ENCODE measurements at regions not wholly inside any gene's neighbourhood (a gene's known extent, or its start where the extent isn't known, plus 50 kb on each side); places are given as distances from the start of the nearest gene placed in this dataset.

DNA sequence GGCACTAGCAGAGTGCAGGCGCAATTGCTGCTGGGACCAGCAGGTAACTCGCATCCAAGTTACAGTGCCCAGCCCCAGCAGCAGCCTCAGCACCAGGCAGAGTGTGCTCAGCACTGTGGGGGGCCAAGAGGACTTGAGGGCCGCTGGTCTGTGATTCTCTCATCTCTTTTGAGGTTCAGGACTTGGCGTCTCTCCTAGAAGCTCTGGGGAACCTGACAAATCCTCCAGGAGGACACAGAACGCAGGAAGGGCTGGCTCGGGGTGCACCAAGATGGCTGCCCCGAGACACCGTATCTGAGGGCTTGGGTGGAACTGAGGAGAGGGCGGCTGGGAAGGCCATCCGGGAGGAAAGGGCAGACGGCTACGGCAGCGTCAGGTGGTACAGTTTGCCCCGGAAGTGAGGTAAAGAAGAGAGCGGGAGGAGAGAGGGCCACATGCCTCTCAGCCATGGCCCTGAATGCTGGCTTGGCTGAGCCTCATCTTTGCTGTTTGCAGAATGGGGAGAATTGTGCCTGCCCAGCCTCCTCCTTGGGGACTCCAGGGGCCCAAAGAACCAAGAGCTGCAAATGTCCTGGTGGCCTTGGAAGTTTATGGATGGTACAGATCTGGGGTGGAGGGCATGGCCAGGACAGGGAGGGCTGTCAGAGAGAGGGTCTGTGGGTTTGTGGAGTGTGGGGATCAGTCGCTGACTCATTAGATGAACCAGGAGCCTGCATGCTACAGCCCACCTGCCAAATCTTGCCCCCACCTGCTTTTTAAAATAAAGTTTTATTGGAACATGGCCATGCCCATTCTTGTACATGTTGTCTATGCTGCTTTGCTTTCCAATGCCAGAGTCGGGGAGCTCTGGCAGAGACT is 78.0 kb downstream of the MYEOV start:
- H3K9me3 Mint-ChIP-seq (ENCODE audit: low read depth), result peaks cover 4% of the 10 kb centered on the region
- no peaks in the 10 kb centered on the region for H3K36me3 Mint-ChIP-seq
- H3K4me1 Mint-ChIP-seq (ENCODE audit: low read depth), result peaks cover 2% of the 10 kb centered on the region
- peak overlapping the region; percentile 41 for H3K27ac Mint-ChIP-seq
- no peak overlapping the region for H3K4me3 Mint-ChIP-seq
- peaks cover 2% of the 10 kb centered on the region for H3K27me3 Mint-ChIP-seq

DNA sequence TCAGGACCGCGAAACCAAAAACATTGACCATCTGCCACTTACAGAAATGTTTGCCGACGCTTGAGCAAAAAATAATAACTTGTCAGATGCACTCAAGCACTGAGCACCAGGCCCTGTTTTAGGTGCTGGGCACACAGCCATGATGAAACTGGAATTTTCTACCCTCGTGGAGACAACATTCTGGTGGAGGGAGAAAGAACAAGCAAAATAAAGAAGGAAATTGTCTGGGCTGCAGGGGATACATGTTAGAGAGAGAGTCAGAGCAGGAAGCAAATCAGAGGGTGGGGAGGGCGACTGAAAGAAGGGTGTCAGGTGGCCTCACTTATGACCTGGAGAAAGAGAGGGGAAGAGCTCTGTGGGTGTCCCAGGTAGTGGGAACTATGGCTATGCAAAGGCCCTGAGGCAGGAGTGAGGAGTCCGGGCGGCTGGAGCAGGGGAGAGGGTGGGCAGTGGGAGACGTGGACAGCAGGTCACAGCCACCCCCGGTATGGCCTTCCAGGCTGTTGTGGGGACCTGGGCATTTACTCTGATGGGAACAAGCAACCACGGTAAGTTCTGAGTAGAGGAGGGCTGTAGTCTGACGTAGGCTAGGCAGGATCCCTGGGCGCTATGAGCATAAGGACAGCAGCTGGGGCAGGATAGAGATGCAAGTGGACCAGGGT is 78.8 kb downstream of the MYEOV start:
- H3K9me3 Mint-ChIP-seq (ENCODE audit: low read depth), result peaks cover 4% of the 10 kb centered on the region
- no peak overlapping the region for H3K27ac Mint-ChIP-seq
- peaks cover 2% of the 10 kb centered on the region for H3K4me1 Mint-ChIP-seq (ENCODE audit: low read depth)
- no peaks in the 10 kb centered on the region for H3K36me3 Mint-ChIP-seq
- H3K27me3 Mint-ChIP-seq, result peaks cover 2% of the 10 kb centered on the region
- H3K4me3 Mint-ChIP-seq, result no peak overlapping the region

DNA sequence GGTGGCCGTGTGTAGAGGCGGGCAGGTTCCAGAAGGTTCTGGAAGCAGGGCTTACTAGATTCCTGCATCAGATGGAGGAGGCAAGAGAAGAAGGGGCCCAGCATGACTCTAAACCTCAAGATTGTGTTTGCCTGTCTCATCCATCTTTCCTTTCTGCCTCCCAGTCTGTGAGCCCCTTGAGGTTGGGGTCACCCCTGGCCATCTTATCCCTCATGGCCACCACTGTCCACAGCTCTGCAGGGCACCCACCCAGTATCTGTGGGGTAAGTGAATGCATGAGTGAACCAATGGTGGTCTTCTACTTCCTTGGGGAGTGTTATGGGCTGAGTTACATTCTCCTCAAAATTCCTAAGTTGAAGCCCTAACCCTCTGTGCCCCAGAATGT is 79.3 kb downstream of the MYEOV start:
- H3K4me3 Mint-ChIP-seq, result no peak overlapping the region
- no peaks in the 10 kb centered on the region for H3K36me3 Mint-ChIP-seq
- H3K9me3 Mint-ChIP-seq (ENCODE audit: low read depth), result peaks cover 4% of the 10 kb centered on the region
- H3K27ac Mint-ChIP-seq, result no peak overlapping the region
- peaks cover 2% of the 10 kb centered on the region for H3K4me1 Mint-ChIP-seq (ENCODE audit: low read depth)
- H3K27me3 Mint-ChIP-seq, result peaks cover 2% of the 10 kb centered on the region

DNA sequence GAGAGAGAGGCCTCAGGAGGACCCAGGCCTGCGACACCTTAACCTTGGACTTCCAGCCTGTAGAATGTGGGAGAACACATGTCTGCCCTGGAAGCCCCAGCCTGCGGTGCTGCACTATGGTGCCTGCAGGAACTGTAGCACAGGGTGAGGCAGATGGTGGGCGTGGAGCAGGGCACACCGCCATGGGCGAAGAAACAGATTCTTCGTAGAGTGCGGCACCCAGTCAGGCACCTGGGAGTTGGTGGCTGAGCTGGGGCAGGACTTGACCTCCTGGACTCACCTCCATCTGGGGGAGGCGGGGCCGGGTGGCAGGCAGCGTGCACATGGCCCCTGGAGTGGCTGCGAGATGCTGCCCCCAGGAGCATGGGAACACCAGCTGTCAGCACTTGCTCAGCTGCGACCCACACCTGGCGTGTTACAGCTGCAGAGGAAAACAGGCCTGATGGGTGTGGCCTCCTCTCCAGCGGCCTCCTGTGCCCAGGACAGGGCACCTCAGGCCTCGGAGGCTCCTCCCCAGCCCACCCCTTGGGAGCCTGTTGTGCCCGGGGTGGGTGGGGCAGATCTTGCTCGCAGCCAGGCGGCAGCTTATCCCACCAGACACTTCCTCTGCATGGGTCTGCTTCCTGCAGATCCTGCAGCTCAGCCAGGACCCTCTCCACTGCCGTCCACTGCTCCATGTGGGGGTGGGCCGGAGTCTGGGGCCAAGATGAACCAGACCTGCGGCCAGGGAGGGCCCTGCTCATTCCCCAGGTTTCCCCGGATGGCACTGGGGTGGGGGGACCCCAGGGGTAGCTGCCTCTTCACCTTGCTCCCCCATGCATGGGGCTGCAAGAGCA is 80.4 kb downstream of the MYEOV start:
- Mint-ChIP-seq H3K27ac (no peak overlapping the region), H3K9me3 (ENCODE audit: low read depth) (peaks cover 4% of the 10 kb centered on the region), H3K4me1 (ENCODE audit: low read depth) (peaks cover 2% of the 10 kb centered on the region), H3K27me3 (peaks cover 2% of the 10 kb centered on the region), H3K4me3 (no peak overlapping the region), H3K36me3 (no peaks in the 10 kb centered on the region)

DNA sequence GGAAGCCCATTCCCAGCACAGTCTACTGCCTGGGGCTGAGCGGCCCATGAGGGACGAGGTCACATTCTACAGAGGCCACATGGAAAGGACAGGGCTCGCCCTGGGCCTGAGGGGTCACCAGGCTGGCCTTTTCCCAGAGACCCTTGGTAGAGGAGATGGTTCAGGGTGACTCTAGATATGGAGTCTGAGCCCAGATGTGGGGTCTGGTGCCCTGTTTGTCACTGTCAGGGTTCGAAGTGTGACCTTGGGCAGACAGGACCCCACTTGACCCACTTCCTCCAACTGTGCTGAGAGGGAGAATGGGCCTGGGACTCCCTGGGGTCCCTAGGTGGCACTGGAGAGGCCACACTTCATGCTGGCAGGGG is 81.0 kb downstream of the MYEOV start:
- H3K4me1 Mint-ChIP-seq (ENCODE audit: low read depth), result peaks cover 2% of the 10 kb centered on the region
- H3K27ac Mint-ChIP-seq, result no peak overlapping the region
- H3K27me3 Mint-ChIP-seq, result peaks cover 2% of the 10 kb centered on the region
- no peak overlapping the region for H3K4me3 Mint-ChIP-seq
- H3K9me3 Mint-ChIP-seq (ENCODE audit: low read depth), result peaks cover under 1% of the 10 kb centered on the region
- H3K36me3 Mint-ChIP-seq, result no peaks in the 10 kb centered on the region

DNA sequence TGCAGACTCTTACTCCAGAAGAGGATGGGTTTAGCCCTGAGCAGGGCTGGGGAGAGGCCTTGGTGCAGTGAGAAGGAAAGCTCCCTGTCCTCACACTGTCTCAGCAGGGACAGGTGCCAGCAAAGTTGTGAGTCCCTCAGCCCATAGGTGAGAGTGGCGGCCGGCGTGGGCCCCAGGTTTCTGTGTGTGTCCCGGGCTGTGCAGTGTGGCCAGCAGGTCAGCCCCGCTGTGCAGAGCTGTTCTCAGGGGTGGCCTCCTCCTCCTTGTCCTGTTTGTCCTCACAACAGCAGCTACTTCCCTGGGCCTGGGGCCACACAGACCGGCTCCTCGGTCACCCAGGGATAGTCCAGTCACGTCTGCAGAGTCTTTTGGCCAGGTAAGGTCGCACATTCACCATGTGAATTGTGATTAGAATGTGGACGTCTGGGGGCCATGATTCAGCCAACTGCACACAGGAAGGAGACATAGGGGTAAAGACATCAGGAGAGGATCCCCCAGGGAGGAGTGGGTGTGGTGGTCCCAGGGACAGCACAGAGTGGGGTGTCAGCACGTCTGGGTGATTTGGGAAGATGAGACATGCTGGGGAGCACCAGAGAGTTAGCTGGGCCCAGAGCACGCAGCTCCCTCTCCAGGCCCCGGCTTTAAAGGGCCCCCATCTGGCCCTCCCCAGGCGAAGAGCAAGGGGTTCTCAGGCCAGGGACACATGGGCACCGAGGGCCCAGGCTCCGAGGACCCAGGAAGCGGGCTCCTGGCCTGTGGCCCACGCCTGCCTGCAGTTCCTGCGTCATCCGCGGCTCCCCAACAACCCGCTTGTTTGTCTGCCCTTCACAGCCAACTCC is 81.6 kb downstream of the MYEOV start:
- no peaks in the 10 kb centered on the region for H3K36me3 Mint-ChIP-seq
- H3K4me1 Mint-ChIP-seq (ENCODE audit: low read depth), result peaks cover 2% of the 10 kb centered on the region
- no peaks in the 10 kb centered on the region for H3K9me3 Mint-ChIP-seq (ENCODE audit: low read depth)

DNA sequence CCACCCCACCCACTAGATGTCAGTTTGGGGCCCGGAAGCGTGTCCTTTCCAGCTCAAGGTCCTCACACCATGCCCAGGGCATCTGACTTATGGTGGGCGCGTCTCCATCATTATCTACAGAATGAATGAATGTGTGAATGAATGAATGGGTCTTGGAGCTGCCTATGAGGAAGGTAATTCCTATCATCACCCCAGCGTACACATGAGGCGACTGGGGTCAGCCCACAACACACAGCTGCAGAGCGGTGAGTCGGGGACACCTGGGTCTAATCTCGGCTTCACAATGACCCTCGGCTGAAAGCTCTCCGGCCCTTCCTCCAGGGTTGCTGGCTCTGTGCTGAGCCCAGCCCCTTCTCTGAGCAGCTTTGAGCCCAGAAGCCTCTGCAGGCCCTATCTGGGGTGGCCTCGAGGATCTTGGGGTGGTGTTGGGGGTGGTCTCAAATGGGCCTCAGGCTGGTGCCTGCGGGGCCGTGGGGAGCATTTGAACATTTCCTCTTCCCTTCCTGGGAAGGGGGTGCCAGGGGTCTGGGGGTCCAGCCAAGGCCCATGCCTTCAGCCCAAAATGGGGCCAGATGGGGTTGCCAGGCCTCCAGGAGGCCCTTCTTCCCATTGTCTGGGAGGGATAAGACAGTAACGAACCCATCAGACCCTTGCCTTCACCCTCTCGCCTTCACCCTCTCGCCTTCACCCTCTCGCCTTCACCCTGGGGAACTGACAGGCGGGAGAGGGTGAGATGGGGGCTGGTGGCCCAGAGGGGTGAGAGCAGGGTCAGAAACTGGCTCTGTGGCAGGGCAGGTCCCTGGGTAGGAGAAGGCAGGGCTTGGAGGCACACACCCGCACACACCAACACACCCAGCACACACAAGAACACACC is 82.4 kb downstream of the MYEOV start:
- H3K27ac Mint-ChIP-seq, result no peak overlapping the region
- peaks cover 2% of the 10 kb centered on the region for H3K27me3 Mint-ChIP-seq
- H3K4me3 Mint-ChIP-seq, result no peak overlapping the region
- peaks cover 2% of the 10 kb centered on the region for H3K4me1 Mint-ChIP-seq (ENCODE audit: low read depth)
- no peaks in the 10 kb centered on the region for H3K9me3 Mint-ChIP-seq (ENCODE audit: low read depth)
- H3K36me3 Mint-ChIP-seq, result no peaks in the 10 kb centered on the region

More for the DNA sequence above, 81.6 kb downstream of the MYEOV start:
- Mint-ChIP-seq H3K27me3 (peaks cover 2% of the 10 kb centered on the region), H3K4me3 (no peak overlapping the region), H3K27ac (no peak overlapping the region)

DNA sequence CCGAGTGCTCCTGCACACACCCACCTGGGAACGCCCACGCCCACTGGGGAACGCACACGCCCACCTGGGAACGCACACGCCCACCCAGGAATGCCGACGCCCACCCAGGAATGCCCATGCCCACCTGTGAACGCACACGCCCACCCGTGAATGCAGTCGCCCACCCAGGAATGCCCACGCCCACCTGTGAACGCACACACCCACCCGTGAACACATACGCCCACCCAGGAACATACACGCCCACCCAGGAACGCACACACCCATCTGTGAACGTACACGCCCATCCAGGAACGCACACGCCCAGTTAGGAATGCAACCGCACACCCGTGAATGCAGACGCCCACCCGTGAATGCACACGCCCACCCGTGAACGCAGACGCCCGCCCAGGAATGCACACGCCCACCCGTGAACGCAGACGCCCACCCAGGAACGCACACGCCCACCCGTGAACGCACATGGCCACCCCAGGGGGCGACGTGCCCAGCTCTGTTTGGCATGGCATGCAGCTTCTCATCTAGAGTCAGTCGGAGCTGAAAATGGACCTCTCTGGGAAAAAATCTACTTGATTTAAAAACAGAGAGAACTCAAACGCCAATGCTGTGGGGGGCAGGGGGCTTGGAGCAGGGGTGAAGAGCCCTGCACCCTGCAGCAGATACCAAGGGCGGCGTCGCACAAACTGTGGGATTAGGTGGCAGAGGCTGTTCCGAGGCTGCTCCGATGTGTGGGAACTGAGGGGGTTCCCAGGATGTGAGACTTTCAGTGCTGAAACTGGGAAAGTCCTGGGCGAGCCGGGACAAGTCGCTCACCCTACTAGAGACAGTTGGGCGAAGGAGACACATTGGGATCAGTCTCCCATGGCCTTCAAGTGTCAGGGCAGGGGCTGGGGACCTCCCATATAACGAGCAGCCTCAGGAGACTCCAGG is 83.3 kb downstream of the MYEOV start:
- Mint-ChIP-seq H3K4me1 (ENCODE audit: low read depth) (peaks cover 2% of the 10 kb centered on the region), H3K36me3 (no peaks in the 10 kb centered on the region), H3K4me3 (no peak overlapping the region), H3K9me3 (ENCODE audit: low read depth) (no peaks in the 10 kb centered on the region), H3K27ac (no peak overlapping the region), H3K27me3 (no peaks in the 10 kb centered on the region)

DNA sequence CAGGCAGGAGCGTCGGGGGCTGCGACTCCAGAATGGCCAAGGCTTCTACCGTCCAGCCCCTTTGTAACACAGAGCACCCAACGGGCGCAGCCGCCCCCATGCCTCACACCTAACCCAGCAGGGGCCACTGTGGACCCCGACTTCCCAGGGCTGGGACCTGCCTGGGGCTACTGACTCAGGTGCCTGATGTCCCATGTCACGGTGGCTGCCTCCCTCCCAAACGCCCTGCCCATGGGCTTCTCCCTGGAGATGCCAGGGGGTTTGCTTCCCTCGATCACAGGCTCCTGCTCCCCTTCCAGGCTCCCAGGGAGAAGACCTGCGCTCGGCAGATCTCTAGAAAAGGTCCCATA is 84.0 kb downstream of the MYEOV start:
- Mint-ChIP-seq H3K4me3 (no peak overlapping the region), H3K9me3 (ENCODE audit: low read depth) (no peaks in the 10 kb centered on the region), H3K27ac (no peak overlapping the region), H3K36me3 (no peaks in the 10 kb centered on the region), H3K27me3 (no peaks in the 10 kb centered on the region), H3K4me1 (ENCODE audit: low read depth) (peaks cover 2% of the 10 kb centered on the region)

DNA sequence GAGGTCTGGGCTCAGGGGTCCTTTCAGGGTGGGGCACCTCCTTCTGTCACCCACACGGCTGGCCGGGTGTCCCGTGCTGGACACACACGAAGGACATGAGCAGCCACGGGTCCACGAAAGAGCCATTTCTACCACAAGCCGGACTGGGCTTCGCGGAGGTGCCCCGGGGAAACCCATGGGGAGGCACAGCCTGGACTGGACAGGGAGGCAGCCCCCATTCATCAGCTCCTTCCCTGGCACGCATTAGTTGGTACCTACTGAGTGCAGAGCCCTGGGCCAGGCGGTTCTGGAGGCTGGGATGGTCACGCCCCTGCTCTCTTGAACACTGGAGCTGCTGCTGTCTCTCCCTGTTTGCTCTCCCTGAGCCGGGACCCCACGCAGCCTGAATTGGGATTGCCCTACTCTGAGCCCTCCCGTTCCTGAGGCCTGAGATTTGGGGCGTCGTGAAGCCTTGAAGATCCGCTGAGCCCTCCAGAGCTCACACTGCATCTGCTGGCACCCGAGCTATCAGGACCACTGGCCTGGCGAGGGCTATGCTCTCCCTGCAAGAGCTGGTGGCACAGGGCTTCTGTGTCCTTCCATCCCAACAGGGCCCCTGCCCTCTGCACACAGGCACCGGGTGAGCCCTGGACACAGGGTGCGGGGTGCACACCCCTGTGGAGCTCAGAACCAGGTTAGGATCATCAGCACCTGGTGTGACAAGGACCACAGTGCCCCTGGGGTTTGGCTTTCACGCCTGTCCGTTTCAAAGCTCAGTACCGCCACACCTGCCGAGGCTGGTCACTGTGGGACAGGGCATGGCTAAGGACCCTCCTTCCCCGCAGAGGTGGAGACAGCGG is 84.6 kb downstream of the MYEOV start:
- Mint-ChIP-seq H3K4me3 (no peak overlapping the region), H3K9me3 (ENCODE audit: low read depth) (no peaks in the 10 kb centered on the region), H3K27ac (no peak overlapping the region)

DNA sequence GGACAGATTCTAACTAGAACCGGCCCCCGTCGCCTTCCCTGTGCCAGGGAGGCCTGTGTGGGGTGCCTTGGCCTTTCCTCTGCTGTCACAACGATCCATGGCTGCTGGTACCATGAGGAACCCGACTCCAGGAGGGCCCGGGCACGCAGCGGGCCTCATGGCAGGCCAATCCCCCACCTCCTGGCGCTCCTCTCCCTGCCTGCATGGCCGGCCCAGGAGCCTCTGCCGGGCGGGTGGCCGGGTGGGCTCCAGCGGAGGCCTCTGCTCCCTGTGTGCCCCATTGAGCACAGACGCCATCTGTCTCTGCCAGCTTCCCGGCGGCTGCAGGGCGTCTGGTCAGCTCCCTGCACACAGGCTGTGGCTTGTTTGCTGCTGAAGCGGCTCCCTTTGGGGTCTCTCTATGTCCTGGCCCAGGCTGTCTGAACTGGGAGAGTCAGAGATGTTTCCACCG is 86.5 kb downstream of the MYEOV start:
- H3K36me3 Mint-ChIP-seq, result no peaks in the 10 kb centered on the region
- H3K9me3 Mint-ChIP-seq (ENCODE audit: low read depth), result no peaks in the 10 kb centered on the region
- no peak overlapping the region for H3K4me3 Mint-ChIP-seq
- H3K27ac Mint-ChIP-seq, result no peak overlapping the region
- no peaks in the 10 kb centered on the region for H3K4me1 Mint-ChIP-seq (ENCODE audit: low read depth)
- no peaks in the 10 kb centered on the region for H3K27me3 Mint-ChIP-seq

More for the DNA sequence above, 84.6 kb downstream of the MYEOV start:
- Mint-ChIP-seq H3K36me3 (no peaks in the 10 kb centered on the region), H3K4me1 (ENCODE audit: low read depth) (peaks cover 2% of the 10 kb centered on the region), H3K27me3 (no peaks in the 10 kb centered on the region)

DNA sequence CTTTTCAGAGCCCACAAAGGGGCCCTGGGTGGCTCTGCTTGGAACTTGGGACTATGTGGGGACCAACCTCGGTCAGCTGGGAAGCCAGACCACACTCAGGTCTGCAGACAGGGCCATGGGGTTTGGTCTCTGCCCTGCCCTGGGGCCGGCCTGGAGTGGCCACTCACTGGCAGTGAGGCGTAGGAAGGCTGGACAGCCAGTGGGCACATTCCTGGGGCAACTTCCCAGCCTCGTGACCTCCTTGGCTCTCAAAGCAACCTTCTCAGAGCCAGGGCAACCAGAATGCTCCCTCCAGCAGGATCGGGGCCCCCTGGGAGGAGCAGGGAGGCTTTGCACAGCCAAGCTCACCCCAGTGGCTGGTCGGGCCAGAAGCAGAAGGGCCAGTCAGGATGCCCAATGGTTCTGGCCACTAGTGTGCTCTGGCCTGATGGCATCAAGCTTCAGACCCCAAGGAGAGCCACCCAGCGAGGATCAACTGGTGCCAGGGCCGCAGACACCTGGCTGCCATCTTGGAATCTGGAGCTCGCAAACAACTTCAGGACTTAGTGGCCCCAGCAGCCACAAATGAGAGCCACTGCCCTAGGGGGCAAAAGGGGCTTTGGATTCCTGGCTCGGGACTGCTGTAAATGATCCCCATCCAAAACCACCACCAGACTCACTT is 87.1 kb downstream of the MYEOV start:
- Mint-ChIP-seq H3K27ac (no peak overlapping the region), H3K27me3 (no peaks in the 10 kb centered on the region), H3K9me3 (ENCODE audit: low read depth) (no peaks in the 10 kb centered on the region), H3K36me3 (no peaks in the 10 kb centered on the region), H3K4me1 (ENCODE audit: low read depth) (no peaks in the 10 kb centered on the region), H3K4me3 (no peak overlapping the region)

All from activated naive CD8-positive, alpha-beta T cell (primary cell).